GM21390 (cell line): ENCODE measurements at regions not wholly inside any gene's neighbourhood (a gene's known extent, or its start where the extent isn't known, plus 50 kb on each side); places are given as distances from the start of the nearest gene placed in this dataset.

Experiments used
- ATAC-seq: cut with Tn5 transposase; IDR thresholded peaks from one replicate; pipeline ENCODE4 v1.9.1; 2021; ENCODE audit not compliant: unreplicated experiment

DNA sequence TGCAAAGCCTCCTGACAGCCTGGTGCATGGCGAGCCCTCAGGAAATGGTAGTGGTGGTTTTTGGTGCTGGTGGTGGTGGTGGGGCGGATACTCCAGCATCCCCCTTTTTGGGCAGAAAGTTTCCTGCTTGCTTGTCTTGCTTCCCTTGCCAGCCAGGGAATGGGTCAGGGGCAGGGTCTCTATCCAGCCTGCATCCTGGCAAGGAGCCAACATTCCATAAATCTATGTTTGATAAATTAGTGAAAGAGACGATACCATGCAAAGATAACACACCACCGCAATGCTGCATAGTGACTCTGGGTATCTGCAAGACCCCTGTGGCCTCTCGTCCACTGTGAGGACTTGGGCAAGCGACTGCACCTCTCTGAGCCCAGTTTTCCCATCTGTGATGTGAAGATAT, 246.2 kb downstream of the LRFN2 start:
- no peak for ATAC-seq

DNA sequence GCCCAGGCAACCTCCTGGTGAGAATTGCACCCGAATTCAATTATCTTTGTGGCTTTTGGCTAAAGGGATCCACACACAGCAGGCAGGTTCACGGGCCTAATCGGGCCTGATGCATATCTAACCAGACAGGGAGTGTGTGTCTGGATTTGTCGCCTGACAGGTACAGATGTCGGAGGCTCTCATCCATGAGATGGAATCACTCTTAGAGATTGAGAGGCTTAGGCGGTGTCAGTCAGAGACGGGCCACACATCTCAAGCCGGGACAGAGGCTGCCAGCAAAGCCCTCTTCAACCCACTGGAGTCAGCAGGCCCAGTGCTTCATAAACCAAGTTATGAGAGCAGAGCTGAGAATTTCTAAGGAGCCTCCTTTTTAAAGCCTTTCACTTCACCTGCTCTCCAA, 247.0 kb downstream of the LRFN2 start:
- no peak for ATAC-seq

DNA sequence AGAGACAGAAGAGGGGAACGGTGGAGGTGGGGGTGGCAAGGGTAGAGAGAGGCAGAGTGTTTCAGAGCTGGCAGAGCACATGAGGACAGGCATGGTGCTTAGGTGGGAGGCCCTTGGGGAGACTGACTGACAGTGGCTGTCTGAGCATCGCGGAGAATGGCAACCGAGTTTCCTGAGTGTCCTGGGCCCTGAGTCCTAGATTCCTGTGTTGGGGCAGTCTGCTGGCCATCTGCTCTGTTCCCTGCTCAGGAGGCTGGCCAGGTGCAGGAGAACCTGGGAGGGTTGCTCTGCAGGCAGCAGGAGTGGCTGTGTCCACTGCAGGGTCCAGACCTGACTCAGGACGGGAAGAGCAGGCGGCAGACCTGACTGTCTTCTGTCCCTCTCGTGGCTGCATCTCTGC, 248.9 kb downstream of the LRFN2 start:
- no peak for ATAC-seq

DNA sequence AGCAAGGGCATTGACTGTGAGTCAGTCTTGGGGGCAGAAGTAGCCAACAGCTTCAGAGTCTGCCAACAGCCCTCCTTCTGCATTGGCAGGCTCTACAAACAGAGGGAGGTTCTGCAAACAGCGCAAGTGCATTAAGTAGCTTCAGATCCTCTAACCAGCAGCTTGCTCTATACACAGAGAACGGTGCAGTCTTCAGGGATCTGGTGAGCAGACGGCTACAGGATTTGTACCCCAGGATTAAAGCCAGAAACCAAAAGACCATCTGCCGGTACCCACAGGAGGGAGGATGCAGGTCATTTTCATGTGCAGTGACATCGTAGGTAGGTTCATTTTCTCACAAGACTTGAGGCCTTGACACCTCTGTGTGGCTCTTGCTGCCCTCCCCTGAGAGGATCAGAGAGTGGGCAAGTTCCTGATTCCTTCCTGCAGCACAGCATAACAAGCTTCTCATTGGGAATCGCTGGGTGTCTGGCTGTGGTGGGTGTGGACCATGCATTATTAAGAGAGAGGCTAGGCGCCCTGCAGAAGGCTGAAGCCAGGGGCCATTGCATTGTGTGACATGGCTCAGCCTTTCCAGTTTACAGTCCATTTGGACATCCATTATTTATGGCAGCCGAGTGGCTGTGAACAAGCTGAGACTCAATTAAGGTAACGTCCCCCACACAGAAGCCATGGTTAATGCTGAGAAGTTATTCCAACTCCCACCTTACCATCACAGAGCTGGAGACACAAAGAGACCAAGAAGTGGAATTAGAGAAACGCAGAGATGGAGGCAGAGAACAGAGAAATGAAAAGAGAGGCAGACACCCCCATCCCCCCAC, 250.0 kb downstream of the LRFN2 start:
- no peak for ATAC-seq

DNA sequence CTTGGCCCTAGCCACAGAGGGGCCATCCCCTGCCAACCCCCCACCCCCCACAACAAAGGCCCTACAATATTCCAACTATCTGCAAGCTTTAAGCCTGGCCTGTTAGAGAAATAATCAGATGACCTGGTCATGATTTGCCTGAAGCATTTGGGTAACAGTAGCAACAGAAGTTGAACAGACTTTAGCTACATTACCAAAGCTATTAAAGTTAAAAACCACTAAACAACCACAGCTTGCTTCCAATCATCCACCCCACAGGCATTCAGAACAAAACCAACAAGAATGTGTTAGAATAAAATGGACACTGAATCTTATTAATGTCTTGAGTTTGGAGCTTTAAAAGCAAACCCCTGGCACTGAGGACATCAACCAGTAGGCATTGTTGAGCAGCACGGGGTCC, 250.9 kb downstream of the LRFN2 start:
- no peak for ATAC-seq

DNA sequence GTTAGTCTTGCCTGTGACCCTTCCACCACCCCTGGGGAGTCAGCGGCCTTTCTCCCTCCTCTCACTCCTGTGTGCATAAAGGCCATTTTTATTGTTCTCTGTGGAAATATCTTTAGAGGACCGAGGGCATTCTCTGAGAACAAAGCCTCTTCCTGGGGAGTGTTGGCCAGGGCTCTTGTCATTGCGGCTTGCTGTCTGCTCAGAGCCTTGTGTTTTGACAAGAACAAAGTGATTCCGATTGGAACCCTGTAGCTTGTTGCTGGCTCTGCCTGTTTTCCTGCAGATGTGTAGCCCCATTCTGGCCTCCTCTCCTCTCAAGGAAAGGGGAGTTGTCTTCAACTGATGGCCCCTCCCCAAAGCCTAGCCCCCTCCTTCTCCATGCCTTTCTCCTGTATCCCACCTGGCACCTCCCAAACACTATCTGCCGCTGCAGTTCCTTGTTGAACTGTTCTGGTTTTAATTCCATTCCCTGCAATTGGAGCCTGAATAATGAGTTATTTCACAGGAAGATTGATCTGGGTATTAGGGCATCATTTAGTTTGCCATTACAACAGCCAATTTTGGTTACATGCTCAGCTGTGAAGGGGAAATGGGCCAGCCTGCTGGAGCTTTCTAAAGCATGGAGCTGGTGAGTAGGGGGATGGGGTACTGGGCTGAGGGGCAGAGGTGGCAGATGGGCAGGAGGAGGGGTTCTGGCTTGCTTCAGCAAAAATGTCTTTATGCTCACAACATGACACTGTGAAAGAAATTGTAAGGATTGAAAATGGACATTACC, 252.5 kb downstream of the LRFN2 start:
- no peak for ATAC-seq

DNA sequence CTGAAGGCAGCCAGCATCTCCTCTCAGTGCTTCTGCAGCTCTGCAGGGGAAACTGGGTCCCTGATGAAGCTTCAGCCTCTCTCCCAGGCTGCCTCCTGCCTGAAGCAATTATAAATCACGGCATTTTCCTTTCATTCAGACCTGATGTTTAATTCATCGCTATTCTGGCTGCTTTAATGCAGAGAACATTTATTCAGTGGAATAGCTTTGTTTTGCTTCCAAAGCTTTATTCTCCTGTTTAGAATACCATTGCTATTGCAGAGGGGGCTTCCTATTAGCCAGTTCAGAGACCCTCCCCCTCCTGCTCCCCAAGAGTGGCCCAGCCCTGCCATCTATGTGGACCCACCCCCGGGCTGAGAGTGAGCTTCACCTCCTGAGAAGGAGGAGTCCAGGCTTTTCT, 255.6 kb downstream of the LRFN2 start:
- ATAC-seq = no peak

GRCh38 chr6:40330301-40330721, 256.9 kb downstream of the LRFN2 start:
- ATAC-seq = no peak

GRCh38 chr6:40328986-40329545, 258.1 kb downstream of the LRFN2 start:
- no peak for ATAC-seq

DNA sequence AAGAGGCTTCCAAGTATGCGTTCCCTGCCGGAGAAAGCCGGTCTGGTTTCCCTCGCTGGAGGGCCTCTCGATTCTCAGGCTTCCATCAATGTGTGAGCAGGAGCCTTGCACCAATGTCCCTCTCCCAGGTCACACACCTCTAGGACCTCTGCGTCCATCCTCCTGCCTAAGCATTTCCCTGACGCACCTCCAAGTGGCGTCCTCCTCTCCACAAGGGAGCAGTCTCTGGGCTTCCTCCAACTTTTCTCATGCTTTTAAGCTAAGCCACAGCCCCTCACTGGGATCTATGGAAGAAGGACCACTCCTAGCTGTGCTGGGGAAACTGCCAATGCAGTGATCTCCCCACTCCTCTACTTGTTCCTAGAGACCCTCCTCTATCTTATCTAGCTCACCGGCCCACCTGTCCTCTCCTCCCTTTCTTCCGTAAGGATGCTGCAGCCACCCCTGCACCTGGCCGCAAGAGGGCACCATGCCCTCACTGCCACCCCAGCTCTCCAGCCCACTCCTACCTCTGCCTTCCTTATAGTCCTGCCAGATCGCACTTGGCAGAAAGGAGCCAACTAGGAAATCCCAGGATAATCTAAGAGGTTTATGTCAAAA, 258.7 kb downstream of the LRFN2 start:
- ATAC-seq = no peak

GRCh38 chr6:40326714-40327421, 260.3 kb downstream of the LRFN2 start:
- ATAC-seq = no peak

DNA sequence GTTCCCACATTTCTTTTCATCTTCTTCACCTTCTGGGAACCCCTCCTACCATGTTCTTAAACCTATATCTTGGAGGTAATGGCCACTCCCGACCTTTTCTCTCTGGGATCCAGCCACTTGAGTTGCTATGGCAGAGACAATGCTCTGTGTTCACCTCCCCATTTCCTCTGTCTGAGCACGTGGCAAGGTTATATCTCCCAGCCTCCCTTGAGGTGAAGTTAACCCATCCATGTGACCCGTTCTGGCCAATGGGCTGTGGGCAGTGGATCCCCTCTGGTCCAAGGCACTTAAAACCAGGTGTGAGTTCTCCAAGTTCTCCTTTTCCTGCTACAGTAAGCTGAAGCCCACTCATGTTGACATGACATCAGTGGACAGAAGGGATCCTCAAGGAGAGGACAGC, 261.4 kb downstream of the LRFN2 start:
- ATAC-seq = no peak

DNA sequence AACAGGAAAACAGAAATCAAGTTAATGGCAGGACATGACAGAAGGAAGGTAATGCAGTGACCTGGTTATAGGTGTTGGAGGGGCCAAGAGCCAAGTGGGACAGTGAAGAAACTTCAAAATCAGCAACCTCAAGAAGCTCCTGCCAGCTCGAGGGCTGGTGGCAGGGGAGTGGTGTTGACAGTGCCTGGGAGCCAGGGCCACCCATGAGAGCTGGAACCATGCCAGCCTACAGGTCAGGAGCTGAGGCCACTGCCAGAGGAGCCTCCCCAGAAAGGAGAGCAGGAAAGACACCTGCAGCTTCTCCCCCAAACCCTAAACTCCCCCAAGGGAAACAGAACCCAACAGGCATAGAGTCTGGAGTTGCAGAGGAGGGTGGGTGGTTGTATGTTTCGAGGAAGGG, 262.1 kb downstream of the LRFN2 start:
- ATAC-seq = no peak

DNA sequence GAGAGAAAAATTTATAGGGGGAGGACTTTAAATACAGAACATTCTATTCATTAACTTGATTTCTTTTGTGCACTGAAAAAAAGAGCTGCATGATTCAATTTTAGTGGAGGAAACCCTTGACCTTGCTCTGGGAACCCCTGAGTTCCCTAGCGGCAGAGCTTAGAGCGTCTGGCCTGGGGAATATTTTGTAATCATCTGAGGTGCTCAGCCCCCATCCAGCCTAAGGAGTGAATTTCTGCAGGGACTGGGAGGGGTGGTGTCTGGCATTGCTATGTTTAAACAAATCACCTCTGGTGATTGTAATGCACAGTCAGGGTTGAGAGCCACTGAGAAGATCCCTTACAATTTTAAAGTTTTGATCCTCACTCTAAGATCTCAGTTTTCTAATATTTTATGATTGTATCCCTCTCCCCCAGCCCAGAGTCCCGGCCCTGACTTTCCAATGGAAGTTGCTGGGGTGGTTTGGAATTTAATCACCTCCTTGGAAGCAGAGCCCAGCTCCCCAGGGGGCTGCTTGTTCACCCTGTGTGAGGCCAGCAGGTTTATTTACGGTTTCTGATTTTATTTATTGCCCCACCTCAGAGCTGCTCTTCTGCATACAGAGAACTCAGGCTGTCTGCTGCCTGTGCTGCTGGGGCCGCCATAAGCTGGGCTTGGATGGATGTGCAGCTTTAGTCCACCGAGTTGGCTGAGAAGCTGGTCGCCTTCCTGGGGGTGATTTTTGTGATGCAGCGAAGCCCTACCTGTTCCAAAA, 263.1 kb downstream of the LRFN2 start:
- no peak for ATAC-seq

DNA sequence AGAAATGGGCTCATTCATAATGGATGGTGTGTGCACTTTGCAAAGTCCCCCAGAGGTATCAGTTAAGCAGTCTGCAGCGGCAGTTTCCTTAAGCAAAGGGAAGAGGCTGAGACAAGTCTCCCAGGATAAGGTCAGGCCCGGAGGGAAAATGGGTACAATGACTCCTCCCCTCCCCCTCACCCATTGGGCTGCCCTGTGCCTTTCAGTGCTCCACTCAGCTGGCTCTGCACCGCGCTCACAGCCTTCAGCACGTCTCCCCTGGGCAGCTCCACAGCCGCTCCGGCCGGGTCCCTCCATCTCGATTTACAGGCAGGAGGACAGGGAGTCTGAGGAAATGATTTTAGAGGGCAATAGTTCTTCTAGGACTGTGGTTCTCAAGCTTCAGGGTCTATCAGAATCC, 264.8 kb downstream of the LRFN2 start:
- no peak for ATAC-seq

- no peak for ATAC-seq
Measured at GRCh38 chr6:40321616-40322015, 265.5 kb downstream of the LRFN2 start.

DNA sequence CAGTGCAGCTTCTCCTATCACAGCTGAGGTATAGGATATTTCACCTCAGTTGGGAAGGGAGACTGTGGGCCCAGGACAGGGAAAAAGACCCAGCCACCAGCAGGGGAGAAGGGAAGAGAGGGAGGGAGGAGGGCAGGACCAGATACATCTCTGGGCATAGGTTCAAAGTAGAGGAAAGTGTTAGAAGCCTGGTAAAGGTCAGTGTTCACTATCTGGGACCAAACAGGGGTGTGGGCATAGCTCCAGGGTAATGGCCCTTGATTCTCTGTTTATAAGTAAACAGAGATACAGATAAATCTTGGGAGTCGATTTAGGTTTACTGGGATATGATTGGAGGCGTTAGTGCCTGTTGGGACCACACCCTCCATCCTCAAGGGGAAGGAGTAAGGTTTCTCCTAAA, 266.2 kb downstream of the LRFN2 start:
- ATAC-seq = no peak

- ATAC-seq = no peak
Measured at GRCh38 chr6:40320441-40320840, 266.7 kb downstream of the LRFN2 start.

GRCh38 chr6:40319124-40319523, 268.0 kb downstream of the LRFN2 start:
- no peak for ATAC-seq

DNA sequence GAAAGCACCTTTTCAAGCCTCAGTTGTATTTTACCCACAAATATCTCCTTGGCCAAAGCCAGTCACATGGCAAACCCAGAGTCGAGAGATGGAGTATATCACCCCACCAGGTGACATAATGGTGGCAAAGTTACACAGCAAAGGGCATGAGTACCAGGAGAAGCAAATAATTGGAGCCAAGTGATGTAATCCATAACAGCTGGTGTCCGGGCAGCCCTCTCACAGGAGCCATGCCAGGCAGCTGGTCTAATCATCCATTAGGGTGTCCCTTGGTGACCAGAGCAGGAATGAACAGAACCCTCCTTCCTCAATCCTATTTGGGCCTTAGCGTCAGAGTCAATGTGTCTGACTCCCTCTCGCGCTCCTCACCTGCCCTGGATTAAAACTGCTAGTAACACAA, 272.1 kb downstream of the LRFN2 start:
- ATAC-seq = no peak
